ENCODE measurements at regions not wholly inside any gene's neighbourhood (a gene's known extent, or its start where the extent isn't known, plus 50 kb on each side); places are given as distances from the start of the nearest gene placed in this dataset.

GRCh38 chr22:27213766-27214581 lies 556.6 kb downstream of the MIAT start:
- no peak for DNase-seq

DNA sequence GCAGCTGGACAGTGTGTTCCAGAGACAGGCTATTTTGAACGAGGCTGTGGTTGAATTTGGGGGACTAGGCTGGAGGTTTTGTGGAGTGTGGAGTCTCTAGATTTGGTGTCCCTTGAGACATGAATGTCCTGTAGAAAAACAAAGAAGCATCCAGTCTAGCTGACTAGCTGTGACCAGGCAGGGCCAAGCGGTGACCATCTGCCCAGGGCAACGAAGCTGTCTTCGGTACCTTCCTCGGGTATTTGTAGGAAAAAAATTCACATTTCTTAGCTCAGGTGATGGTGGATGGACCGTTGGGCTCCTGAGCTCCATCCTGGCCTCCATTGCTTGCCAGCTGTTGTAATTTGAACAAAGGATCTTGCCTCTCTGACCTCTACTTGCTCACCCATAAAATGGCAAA lies 557.3 kb downstream of the MIAT start:
- no peak for DNase-seq

DNA sequence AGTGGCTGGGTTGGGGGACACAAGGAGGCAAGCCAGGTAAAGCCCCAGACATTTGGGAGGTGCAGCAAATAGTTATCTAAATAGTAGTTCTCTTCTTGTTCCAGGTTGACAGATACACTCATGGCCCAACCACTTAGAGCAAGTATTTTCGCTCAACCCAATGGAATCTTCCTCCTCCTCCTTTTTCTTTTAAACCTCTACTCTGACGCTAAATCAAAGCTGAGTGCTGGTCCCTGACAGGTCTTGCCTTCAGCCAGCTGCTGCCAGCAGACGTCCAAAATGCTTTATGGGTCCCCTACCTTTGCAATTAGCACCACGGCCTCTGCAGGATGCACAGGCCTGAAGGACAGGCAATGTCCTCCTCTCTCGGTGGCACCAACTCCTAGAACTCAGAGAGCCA lies 558.5 kb downstream of the MIAT start:
- no peak for DNase-seq

DNA sequence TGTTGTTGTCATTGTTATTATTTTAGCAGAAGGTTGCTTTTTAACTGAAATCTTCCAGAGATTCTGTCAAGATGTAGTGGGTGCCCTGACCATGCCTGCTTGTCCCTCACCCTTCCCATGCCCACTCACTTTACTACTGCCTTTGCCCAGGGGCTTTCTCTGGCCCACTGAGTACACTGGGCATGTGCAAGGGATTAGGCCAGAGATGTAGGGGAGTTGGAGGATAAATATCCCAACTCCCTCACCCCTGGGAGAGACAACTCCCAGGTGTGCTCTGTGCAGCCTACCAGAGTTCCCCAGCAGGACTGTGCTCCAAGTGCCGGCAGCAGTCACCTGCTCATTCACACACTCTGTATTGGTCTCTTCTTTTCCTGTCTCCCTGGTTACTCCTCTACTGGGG lies 559.1 kb downstream of the MIAT start:
- DNase-seq: no peak

GRCh38 chr22:27217154-27217553 lies 559.8 kb downstream of the MIAT start:
- no peak for DNase-seq

DNA sequence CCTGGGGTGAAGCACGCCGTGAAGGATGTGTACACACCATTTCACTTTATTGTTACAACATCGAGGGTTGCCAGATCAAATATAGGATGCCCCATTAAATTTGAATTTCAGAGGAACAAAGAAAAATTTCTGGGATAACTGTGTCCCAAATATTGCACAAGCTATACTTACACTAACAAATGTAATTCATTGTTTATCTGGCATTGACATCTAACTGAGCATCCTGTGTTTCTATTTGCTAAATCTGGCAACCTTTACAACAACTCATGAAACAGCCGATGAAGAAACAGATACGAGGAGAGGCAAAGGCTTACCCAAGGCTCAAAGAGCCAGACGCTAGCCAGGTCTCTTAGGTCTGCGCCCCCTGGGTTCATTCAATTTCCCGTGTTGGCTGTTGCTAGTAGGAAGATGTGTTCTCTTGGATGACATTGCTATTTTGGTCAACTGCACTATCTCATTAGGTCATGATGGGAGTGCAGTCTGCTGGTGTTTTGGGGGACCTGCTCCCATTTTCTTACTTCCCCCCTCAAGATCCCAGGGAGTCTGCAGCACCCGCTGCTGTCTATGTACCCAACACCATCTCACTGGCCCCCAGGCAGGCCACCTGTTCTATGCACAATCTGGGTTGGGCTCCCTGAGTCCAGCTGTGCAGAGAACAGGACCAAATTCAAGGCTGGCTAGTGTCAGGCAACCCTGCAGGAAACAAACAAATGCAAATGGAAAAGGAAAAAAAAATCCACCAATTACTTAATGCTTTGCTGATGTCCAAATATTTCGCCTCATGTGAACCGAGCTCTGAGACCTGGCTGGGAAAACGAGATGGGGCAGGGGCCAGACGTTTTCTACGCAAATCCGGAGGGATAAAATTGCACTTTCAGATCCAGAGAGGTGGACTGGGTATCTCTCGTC lies 560.9 kb downstream of the MIAT start:
- no peak for DNase-seq

GRCh38 chr22:27219036-27219435 lies 561.6 kb downstream of the MIAT start:
- DNase-seq: no peak

- no peak for DNase-seq
These were observed 563.0 kb downstream of the MIAT start for GRCh38 chr22:27220339-27220738.

- no peak for DNase-seq
These were observed 564.8 kb downstream of the MIAT start for GRCh38 chr22:27222178-27222577.

GRCh38 chr22:27223317-27224177 lies 566.2 kb downstream of the MIAT start:
- DNase-seq: no peak

DNA sequence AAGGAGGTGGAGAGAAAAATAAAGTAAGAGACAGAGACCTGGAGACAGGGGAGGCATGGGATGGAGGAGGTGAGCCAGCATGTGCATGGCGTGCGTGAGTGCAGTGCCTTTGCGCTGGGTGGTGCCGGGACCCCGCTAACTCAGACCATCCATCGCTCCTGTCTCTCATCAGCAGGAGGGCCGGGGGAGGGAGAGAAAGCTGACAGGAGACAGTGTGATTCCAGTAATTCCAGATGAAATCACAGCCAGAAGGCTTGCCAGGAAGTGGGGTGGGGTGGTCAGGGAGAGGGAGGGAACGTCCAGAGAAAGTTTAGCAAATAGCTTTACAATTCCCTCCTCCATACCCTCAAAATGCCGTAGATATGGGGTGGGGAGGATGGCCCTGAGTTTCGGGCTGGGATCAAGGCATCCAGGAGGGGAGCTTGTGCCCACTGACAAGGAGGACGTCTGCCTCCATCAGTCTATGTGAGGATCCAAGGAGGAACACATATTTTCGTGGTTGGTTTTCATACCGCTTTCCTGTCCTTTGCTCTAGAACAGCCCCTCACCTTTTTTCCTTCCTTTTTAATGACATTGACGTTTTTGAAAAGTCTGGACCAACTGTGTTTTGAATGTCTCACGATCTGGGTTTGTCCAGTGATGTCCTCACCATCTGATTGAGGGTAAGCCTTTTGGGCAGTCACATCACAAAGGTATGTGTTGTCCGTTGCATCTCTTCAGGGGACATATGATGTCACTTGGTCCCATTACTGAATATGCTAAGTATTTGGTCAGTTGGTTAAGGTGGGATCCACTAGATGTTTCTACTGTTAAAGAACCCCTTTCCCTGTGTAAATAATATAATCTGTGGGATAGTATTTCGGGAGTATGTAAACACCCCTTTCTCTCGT lies 567.3 kb downstream of the MIAT start:
- DNase-seq: no peak

GRCh38 chr22:27226666-27227065 lies 569.3 kb downstream of the MIAT start:
- DNase-seq: no peak

- no peak for DNase-seq
These were observed 571.4 kb downstream of the MIAT start for GRCh38 chr22:27228771-27229170.

DNA sequence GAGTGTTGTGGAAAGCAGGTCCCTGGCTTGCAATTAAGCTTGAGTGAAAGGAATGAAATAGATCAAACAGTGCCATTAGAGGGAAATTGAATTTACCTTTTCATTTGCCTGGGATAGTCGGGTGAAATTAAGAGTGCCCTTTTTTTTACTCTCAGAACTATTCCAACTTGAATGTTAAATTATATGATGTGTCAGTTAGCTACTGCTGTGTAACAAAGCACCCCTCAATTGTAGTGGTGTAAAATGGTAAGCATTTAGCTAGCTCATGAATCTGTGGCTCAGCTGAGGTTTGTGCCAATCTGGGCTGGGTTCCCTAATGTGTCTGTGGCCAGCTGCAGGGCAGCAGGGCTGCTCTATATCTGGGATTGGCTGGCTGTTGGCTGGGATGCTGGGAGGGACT lies 571.4 kb downstream of the MN1 start:
- DNase-seq: no peak

DNA sequence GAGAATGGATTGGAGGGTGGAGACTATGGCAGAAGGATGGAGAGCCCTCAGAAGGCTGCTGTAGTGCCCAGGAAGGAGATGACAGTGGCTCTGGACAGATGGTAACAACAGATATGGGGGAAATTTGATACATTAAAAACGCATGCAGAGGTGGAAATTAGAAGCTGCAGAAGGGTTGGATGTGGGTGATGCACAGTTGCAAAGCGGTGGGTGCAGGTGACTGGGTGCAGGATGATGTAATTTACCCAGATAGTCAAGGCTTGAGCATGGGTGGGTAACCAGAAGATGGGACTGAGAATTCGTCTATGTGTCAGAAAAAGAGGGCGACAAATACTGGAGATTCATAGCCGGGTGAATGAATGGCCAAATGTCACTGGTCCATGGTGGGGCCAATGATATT lies 570.3 kb downstream of the MN1 start:
- DNase-seq: no peak

GRCh38 chr22:27232077-27232476 lies 569.5 kb downstream of the MN1 start:
- no peak for DNase-seq

DNA sequence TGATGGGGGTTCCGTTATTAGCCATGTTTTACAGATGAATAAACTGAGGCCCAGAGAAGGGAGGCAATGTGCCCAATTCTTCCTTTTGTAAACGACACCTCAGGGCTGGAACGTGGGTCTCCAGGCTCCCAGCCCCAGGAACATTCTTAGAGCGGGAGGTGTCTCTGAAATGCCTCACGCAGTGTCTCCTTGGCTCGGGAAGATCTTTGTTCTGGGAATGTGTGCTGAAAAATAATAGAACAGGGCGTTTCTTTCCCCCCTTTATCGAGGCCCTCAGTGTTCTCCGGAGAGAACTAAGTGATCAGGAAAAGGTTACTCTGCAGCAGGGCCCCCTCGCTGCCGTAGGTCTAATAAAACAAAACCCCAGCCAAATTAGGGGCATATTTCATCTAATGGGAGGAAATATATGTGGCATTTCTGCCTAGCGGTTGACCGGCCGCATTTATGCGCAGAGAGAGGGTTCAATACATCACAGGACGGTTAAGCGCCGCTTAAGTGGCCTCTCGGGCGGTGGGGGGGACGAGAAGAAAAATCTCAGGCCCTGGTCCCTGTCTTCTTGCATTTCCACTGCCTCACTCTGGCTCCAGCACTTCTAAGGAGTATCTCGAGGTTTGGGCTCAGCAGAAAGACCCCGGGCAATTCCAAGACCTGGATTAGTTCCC lies 564.3 kb downstream of the MN1 start:
- DNase-seq: no peak

- DNase-seq: no peak
These were observed 562.5 kb downstream of the MN1 start for GRCh38 chr22:27238935-27239510.

DNA sequence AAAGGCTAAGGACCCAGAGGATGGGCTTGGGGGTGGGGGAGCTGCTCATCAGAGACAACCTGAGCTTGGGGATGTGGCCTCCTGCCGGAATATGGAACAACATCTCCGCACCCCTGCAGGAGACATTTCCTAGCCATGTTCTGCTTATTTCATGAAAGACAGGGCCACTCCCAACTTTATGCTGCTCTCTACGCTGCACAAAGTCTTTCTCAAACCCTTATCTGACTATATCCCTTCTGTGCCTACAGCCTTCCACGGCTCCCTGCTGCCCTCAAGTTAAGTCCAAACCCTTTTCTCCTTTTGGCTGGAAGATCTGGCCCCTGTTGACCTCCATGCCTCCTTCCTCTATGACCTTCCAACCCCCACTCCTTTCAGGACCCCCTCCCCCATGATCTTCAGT lies 562.0 kb downstream of the MN1 start:
- no peak for DNase-seq

DNA sequence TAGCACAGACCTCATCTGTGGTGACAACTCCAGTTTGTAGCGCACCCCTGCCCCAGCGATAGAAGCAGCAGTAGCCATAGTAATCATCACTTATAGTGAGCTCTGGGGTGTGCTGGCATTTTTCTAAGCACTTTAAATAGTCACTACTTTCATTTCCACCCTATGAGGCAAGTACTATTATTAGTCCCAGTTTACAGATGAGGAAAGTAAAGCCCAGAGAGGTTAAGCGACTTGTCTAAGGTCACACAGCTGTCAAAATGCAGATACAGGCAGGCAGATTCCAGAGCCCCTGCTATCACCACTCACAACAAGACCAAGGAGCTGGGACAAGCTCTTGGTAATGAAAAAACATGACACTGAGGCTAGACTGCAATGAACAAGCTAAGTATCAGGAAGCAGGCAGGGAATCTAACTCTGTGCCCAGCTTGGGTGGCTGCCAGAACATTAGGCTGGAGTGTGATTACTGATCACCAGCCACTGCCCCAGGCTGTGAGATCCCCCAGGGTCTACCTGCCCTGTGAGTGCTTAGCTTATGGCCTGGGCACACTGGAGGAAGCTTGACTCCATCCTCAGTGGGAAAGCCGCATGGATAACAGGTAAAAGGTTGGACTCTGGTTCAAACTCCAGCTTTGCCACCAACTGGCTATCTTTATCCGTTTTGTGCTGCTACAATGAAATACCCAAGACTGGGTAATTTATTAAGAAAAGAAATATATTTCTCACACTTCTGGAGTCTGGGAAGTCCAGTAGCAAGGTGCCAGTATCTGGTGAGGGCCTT lies 561.1 kb downstream of the MN1 start:
- DNase-seq: no peak

All from CD4-positive, alpha-beta T cell treated with Interleukin-17A for 1 hour (primary cell).